ENCODE measurements at regions not wholly inside any gene's neighbourhood (a gene's known extent, or its start where the extent isn't known, plus 50 kb on each side); places are given as distances from the start of the nearest gene placed in this dataset.

DNA sequence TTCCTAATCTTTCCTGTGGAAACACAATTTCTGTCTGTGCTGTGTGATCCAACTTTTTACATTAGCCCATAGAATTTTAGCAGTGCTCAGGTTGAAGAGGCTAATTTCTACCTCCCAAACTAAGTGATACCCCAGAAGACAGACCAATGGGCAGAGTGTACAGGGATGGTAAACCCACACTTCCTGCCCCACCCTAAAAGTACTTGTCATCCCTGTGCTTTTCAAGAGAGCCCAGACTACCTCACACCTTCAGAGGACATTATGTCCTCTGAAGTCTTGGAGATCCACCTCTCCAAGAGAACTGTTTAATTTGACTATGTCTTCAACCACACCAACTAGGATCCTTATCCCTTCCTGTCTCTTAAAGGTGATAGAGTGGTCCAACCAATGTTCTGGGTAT is 82.0 kb upstream of the ACSL1 start:
- TF ChIP-seq, protein P1, sequence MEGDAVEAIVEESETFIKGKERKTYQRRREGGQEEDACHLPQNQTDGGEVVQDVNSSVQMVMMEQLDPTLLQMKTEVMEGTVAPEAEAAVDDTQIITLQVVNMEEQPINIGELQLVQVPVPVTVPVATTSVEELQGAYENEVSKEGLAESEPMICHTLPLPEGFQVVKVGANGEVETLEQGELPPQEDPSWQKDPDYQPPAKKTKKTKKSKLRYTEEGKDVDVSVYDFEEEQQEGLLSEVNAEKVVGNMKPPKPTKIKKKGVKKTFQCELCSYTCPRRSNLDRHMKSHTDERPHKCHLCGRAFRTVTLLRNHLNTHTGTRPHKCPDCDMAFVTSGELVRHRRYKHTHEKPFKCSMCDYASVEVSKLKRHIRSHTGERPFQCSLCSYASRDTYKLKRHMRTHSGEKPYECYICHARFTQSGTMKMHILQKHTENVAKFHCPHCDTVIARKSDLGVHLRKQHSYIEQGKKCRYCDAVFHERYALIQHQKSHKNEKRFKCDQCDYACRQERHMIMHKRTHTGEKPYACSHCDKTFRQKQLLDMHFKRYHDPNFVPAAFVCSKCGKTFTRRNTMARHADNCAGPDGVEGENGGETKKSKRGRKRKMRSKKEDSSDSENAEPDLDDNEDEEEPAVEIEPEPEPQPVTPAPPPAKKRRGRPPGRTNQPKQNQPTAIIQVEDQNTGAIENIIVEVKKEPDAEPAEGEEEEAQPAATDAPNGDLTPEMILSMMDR (IDR thresholded peaks at IDR 0.05) = no peak
- TF ChIP-seq POLR2A (IDR thresholded peaks at IDR 0.05) = no peak
